ENCODE measurements at regions not wholly inside any gene's neighbourhood (a gene's known extent, or its start where the extent isn't known, plus 50 kb on each side); places are given as distances from the start of the nearest gene placed in this dataset.
"Not testable (repeated sequence)": the region's sequence is repeated elsewhere in the genome, so short reads cannot be mapped to it uniquely, and the experiment has no call there.

- H3K4me3 ChIP-seq (ENCODE audit: low read depth, low read length), result no peak overlapping the region
- no peak for TF ChIP-seq CTCF (IDR thresholded peaks at IDR 0.05; ENCODE audit: insufficient read depth, low read length)
- DNase-seq (ENCODE audit: low read depth), result no peak
Measured at GRCh38 chr2:125658583-125658982, 997.4 kb upstream of the GYPC start.

DNA sequence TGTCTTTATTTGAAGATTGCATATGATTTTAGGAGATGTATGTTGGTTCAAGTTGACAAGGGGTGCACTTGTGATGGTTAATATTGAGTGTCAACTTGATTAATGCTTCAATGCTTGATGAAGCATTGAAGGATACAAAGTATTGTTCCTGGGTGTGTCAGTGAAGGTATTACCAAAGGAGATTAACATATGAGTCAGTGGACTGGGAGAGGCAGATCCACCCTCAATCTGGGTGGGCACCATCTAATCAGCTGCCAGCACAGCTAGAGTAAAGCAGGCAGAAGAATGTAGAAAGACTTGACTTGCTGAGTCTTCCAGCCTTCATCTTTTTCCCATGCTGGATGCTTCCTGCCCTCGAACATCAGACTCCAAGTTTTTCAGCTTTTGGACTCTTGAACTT is 995.6 kb upstream of the GYPC start:
- not testable (repeated sequence) for H3K4me3 ChIP-seq (ENCODE audit: low read depth, low read length); DNase-seq (ENCODE audit: low read depth)

DNA sequence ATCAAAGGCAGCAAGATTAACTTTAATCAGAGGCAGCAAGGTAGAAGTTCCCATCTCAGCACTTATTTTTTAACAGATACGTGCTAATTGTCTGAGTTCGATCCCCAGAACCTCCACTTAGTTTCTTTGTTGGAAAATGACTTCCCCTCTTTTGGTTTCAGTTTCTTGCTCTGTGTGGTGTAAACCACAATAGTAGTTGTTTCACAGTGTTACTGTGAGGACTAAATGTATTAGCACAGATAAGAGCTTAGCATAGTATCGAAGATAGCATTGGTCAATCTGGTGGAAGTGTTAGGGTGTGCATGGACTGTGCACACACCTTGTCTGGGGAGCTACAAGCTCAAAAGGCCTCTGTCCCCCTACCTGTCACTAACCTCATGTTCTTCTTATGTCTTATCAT is 988.3 kb upstream of the GYPC start:
- H3K4me3 ChIP-seq (ENCODE audit: low read depth, low read length), result no peak overlapping the region
- no peak for DNase-seq (ENCODE audit: low read depth)
- no peak for TF ChIP-seq CTCF (IDR thresholded peaks at IDR 0.05; ENCODE audit: insufficient read depth, low read length)

DNA sequence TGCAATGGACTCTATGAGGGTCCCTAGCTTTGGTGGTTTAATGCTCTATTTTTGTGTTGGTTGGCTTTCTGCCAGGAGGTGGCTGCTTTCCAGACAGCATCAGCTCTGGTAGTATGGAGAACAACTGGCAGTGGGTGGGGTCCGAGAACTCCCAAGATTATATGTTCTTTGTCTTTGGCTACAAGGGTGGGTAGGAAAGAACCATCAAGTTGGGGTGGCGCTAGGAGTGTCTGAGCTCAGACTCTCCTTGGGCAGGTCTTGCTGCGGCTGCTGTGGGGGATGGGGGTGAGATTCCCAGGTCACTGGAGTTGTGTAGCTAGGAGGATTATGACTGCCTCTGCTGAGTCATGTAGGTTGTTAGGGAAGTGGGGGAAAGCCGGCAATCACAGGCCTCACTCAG is 976.1 kb upstream of the GYPC start:
- no peak for DNase-seq (ENCODE audit: low read depth)
- TF ChIP-seq CTCF (IDR thresholded peaks at IDR 0.05; ENCODE audit: insufficient read depth, low read length), result no peak
- H3K4me3 ChIP-seq (ENCODE audit: low read depth, low read length), result no peak overlapping the region

DNA sequence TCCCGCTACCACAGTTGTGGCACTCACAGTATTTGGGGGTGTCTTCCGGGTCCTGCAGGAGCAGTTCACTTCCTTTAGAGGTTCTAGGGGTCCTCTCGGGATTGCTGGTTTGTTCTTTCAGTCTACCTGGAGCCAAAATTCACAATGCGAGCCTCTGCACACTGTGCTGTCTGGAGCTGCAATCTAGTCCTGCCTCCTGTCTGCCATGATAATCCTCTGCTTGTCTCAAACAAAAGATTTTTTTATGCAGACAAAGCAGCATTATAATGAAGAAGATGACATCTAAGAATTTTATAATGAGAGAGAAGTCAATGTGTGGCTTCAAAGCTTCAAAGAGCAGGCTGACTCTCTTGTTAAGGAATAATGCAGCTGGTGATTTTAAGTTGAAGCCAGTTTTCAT is 975.1 kb upstream of the GYPC start:
- H3K4me3 ChIP-seq (ENCODE audit: low read depth, low read length), result no peak overlapping the region
- DNase-seq (ENCODE audit: low read depth), result no peak
- TF ChIP-seq CTCF (IDR thresholded peaks at IDR 0.05; ENCODE audit: insufficient read depth, low read length), result no peak

- no peak overlapping the region for H3K4me3 ChIP-seq (ENCODE audit: low read depth, low read length)
- TF ChIP-seq CTCF (IDR thresholded peaks at IDR 0.05; ENCODE audit: insufficient read depth, low read length), result no peak
- DNase-seq (ENCODE audit: low read depth), result no peak
Measured at GRCh38 chr2:125681576-125681975, 974.4 kb upstream of the GYPC start.

GRCh38 chr2:125681976-125682805 is 973.8 kb upstream of the GYPC start:
- no peak for TF ChIP-seq CTCF (IDR thresholded peaks at IDR 0.05; ENCODE audit: insufficient read depth, low read length)
- H3K4me3 ChIP-seq (ENCODE audit: low read depth, low read length), result no peak overlapping the region
- DNase-seq (ENCODE audit: low read depth), result no peak

All from fibroblast of the aortic adventitia (primary cell).